OCI-LY7 (cell line): ENCODE measurements at regions not wholly inside any gene's neighbourhood (a gene's known extent, or its start where the extent isn't known, plus 50 kb on each side); places are given as distances from the start of the nearest gene placed in this dataset.

Source experiments
- CTCF ChIP-seq: fragments of 200-600 bp; sonication (generic); conservative IDR thresholded peaks from 2 replicates; pipeline ENCODE4 v1.5.1; 2014; ENCODE audit warnings: mild to moderate bottlenecking, antibody characterized with exemption, low read length, moderate library complexity, mixed read lengths
- EZH2phosphoT487 ChIP-seq: fragments of 200-600 bp; sonication (generic); IDR thresholded peaks from 2 replicates; pipeline ENCODE4 v1.6.1; 2018; ENCODE audit warnings: low read depth, borderline replicate concordance, mild to moderate bottlenecking, mixed run types, antibody characterized with exemption, low read length, moderate library complexity, mixed read lengths

GRCh38 chr7:156024201-156024600, 211.9 kb upstream of the SHH start:
- TF ChIP-seq CTCF (no peak), EZH2phosphoT487 (no peak)
